A549 (cell line): ENCODE measurements at regions not wholly inside any gene's neighbourhood (a gene's known extent, or its start where the extent isn't known, plus 50 kb on each side); places are given as distances from the start of the nearest gene placed in this dataset.

Experiments used
- NPAS2 ChIP-seq: fragments of 250-450 bp; sonication (Bioruptor Pico); IDR thresholded peaks from 2 replicates; pipeline ENCODE4 v1.8.0; 2022; ENCODE audit warnings: mild to moderate bottlenecking, moderate library complexity, borderline replicate concordance
- POLR2A ChIP-seq: IDR thresholded peaks from 2 replicates; pipeline ENCODE4 v1.6.1; 2012; ENCODE audit warnings: mild to moderate bottlenecking, low read length
- RCOR1 ChIP-seq: fragments of 150-350 bp; IDR thresholded peaks from 2 replicates; pipeline ENCODE4 v1.6.1; 2014; ENCODE audit warnings: antibody characterized with exemption, low read length, low read depth
- TF ChIP-seq, protein P1 (sequence below): fragments of >200 bp; sonication (Bioruptor Twin); formaldehyde crosslinking; IDR thresholded peaks from 3 replicates; pipeline ENCODE4 v1.5.1; 2016
- TF ChIP-seq, protein P2 (sequence below): IDR thresholded peaks from 2 replicates; pipeline ENCODE4 v1.6.1; 2012

DNA sequence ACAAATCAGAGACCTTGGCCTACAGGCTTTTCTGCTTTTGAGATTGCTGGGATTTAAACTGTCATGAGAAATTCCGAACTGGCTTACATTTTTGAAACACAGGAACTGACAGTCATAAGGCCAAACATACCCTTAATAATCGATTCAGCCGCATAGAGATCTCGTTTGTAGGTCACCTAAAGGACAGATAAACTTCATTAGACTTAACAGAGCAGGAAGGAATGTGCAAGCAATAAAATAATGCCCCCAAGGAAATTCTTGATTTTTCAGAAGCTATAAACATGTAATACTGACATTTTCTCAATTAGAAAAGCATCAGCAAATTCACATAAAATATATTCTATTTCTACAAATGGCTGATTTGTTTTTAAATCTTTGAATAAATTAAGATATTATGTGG is 120.0 kb downstream of the CRPPA start:
- TF ChIP-seq, protein P1, sequence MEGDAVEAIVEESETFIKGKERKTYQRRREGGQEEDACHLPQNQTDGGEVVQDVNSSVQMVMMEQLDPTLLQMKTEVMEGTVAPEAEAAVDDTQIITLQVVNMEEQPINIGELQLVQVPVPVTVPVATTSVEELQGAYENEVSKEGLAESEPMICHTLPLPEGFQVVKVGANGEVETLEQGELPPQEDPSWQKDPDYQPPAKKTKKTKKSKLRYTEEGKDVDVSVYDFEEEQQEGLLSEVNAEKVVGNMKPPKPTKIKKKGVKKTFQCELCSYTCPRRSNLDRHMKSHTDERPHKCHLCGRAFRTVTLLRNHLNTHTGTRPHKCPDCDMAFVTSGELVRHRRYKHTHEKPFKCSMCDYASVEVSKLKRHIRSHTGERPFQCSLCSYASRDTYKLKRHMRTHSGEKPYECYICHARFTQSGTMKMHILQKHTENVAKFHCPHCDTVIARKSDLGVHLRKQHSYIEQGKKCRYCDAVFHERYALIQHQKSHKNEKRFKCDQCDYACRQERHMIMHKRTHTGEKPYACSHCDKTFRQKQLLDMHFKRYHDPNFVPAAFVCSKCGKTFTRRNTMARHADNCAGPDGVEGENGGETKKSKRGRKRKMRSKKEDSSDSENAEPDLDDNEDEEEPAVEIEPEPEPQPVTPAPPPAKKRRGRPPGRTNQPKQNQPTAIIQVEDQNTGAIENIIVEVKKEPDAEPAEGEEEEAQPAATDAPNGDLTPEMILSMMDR: no peak
- TF ChIP-seq, protein P2, sequence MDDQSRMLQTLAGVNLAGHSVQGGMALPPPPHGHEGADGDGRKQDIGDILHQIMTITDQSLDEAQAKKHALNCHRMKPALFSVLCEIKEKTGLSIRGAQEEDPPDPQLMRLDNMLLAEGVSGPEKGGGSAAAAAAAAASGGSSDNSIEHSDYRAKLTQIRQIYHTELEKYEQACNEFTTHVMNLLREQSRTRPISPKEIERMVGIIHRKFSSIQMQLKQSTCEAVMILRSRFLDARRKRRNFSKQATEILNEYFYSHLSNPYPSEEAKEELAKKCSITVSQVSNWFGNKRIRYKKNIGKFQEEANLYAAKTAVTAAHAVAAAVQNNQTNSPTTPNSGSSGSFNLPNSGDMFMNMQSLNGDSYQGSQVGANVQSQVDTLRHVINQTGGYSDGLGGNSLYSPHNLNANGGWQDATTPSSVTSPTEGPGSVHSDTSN: no peak
- TF ChIP-seq NPAS2 (CRISPR knock-in tag): no peak
- TF ChIP-seq POLR2A: no peak
- no peak for TF ChIP-seq RCOR1
